GM19397 (cell line): ENCODE measurements at regions not wholly inside any gene's neighbourhood (a gene's known extent, or its start where the extent isn't known, plus 50 kb on each side); places are given as distances from the start of the nearest gene placed in this dataset.

Source experiments
- ATAC-seq: cut with Tn5 transposase; IDR thresholded peaks from one replicate; pipeline ENCODE4 v1.9.1; 2021; ENCODE audit warnings: mild to moderate bottlenecking, moderate library complexity; ENCODE audit not compliant: unreplicated experiment

- no peak for ATAC-seq
These were observed 552.1 kb downstream of the TFEC start for GRCh38 chr7:115478426-115478825.

- ATAC-seq = no peak
These were observed 553.3 kb downstream of the TFEC start for GRCh38 chr7:115477193-115477651.

- no peak for ATAC-seq
These were observed 553.8 kb downstream of the TFEC start for GRCh38 chr7:115476671-115477181.

GRCh38 chr7:115475761-115476385 lies 554.0 kb downstream of the MDFIC start:
- ATAC-seq = no peak

- no peak for ATAC-seq
These were observed 553.3 kb downstream of the MDFIC start for GRCh38 chr7:115475206-115475605.

- ATAC-seq = no peak
These were observed 552.2 kb downstream of the MDFIC start for GRCh38 chr7:115474137-115474536.

GRCh38 chr7:115471891-115472290 lies 550.0 kb downstream of the MDFIC start:
- ATAC-seq = no peak

- no peak for ATAC-seq
These were observed 540.6 kb downstream of the MDFIC start for GRCh38 chr7:115462301-115463015.

- ATAC-seq = no peak
These were observed 527.8 kb downstream of the MDFIC start for GRCh38 chr7:115449689-115450088.

- no peak for ATAC-seq
These were observed 525.6 kb downstream of the MDFIC start for GRCh38 chr7:115447495-115447894.

GRCh38 chr7:115441033-115441432 lies 519.1 kb downstream of the MDFIC start:
- no peak for ATAC-seq

- peak; percentile 99 for ATAC-seq
These were observed 513.3 kb downstream of the MDFIC start for GRCh38 chr7:115435178-115435577.

- ATAC-seq = no peak
These were observed 508.0 kb downstream of the MDFIC start for GRCh38 chr7:115429918-115430317.

- no peak for ATAC-seq
These were observed 495.8 kb downstream of the MDFIC start for GRCh38 chr7:115417662-115418061.

GRCh38 chr7:115410972-115411686 lies 489.2 kb downstream of the MDFIC start:
- ATAC-seq = peak; percentile 80

- ATAC-seq = no peak
These were observed 488.5 kb downstream of the MDFIC start for GRCh38 chr7:115410434-115410820.

GRCh38 chr7:115409682-115410433 lies 488.0 kb downstream of the MDFIC start:
- ATAC-seq = no peak

- no peak for ATAC-seq
These were observed 484.3 kb downstream of the MDFIC start for GRCh38 chr7:115406219-115406618.

GRCh38 chr7:115387137-115387536 lies 465.2 kb downstream of the MDFIC start:
- no peak for ATAC-seq

GRCh38 chr7:115379321-115379720 lies 457.4 kb downstream of the MDFIC start:
- no peak for ATAC-seq

GRCh38 chr7:115368998-115369397 lies 447.1 kb downstream of the MDFIC start:
- no peak for ATAC-seq
